Activated naive CD4-positive, alpha-beta T cell treated with anti-CD3 and anti-CD28 coated beads, Interleukin-2, amount 10 ng/mL, durations not matched to agents 7 days and 5 days (primary cell): ENCODE measurements at regions not wholly inside any gene's neighbourhood (a gene's known extent, or its start where the extent isn't known, plus 50 kb on each side); places are given as distances from the start of the nearest gene placed in this dataset.
A peak's percentile ranks its signal among the peaks of the same experiment; 100 is the strongest.

Experiments used
- CTCF ChIA-PET: fragments of 350-600 bp; sonication (Branson Sonifier 250); formaldehyde crosslinking; loops from one replicate; lab custom pipeline; 2021; ENCODE audit warnings: antibody characterized with exemption; lab: Charles Lee
- DNase-seq: peaks from one replicate; pipeline ENCODE4 v3.0.0-alpha.2; 2020
- H3K27ac Mint-ChIP-seq: one replicate; pipeline ENCODE4 v1.8.0; 2021; ENCODE audit warnings: mild to moderate bottlenecking, moderate library complexity, mixed read lengths
- H3K27me3 Mint-ChIP-seq: one replicate; pipeline ENCODE4 v1.8.0; 2021; ENCODE audit warnings: mild to moderate bottlenecking, mixed read lengths
- H3K36me3 Mint-ChIP-seq: one replicate; pipeline ENCODE4 v1.8.0; 2021; ENCODE audit warnings: mixed read lengths
- H3K4me1 Mint-ChIP-seq: one replicate; pipeline ENCODE4 v1.8.0; 2021; ENCODE audit warnings: mixed read lengths
- H3K4me3 Mint-ChIP-seq: one replicate; pipeline ENCODE4 v1.8.0; 2021; ENCODE audit warnings: mild to moderate bottlenecking, moderate library complexity, mixed read lengths
- H3K9me3 Mint-ChIP-seq: one replicate; pipeline ENCODE4 v1.8.0; 2021; ENCODE audit warnings: mixed read lengths

DNA sequence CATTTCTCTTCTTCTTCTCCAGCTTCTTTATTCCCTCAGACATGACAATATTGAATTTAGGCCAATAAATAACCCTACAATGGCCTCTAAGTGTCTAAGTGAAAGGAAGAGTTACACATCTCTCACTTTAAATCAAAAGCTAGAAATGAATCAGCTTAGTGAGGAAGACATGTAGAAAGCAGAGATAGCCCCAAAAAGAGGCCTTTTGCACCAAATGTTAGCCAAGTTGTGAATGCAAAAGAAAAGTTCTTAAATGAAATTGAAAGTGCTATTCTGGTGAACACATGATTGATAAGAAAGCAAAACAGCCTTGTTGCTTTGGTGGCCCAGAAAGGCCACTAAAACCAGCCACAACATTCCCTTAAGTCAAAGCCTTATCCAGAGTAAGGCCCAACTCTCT, 146.2 kb upstream of the HHIP start:
- Mint-ChIP-seq H3K27ac (no peak overlapping the region), H3K4me1 (no peaks in the 10 kb centered on the region)

DNA sequence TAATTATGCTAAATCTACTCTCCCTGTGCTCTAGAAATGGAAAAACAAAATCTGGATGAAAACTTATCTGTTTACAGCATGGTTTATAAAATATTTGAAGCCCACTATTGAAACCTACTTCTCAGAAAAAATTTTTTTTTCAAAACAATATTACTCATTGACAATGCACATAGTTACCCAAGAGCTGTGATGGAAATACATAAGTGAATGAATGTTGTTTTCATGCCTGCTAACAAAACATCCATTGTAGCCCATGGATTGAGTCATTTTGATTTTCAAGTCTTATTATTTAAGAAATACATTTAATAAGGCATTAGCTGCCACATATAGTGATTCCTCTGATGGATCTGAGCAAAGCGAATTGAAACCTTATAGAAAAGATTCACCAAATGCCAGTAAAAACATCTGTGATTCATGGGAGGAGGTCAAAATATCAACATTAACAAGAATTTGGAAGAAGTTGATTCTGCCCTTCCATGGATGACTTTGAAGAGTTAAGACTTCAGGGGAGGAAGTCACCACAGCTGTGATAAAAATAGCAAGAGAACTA, 144.7 kb upstream of the HHIP start:
- Mint-ChIP-seq H3K27ac (no peak overlapping the region), H3K36me3 (no peaks in the 10 kb centered on the region), H3K9me3 (no peaks in the 10 kb centered on the region), H3K27me3 (no peaks in the 10 kb centered on the region), H3K4me3 (no peak overlapping the region), H3K4me1 (no peaks in the 10 kb centered on the region)
- CTCF ChIA-PET: no interaction called here
- no peak for DNase-seq

More for the DNA sequence above, 146.2 kb upstream of the HHIP start:
- DNase-seq: no peak
- Mint-ChIP-seq H3K36me3 (no peaks in the 10 kb centered on the region), H3K9me3 (no peaks in the 10 kb centered on the region), H3K27me3 (no peaks in the 10 kb centered on the region), H3K4me3 (no peak overlapping the region)
- CTCF ChIA-PET: no interaction called here

DNA sequence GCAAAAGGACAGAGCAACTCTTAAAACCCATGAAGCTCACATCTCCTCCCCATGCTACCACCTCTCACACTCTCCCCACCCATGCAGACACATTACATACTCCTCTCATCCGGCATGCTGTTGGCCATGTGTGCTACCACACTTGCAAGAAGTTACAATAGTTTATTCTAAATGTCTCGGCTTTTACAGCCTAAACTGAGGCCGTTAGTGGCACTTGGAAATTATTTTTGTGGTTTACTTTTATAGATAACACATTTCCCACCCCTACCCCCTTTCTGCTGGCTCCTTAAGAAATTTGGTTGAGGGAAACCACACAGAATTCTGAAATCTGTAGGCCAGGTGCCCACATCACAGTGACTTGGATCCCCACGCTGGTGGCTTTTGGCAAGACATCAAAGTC, 141.1 kb upstream of the HHIP start:
- CTCF ChIA-PET: no interaction called here
- no peak for DNase-seq
- no peaks in the 10 kb centered on the region for H3K36me3 Mint-ChIP-seq
- no peaks in the 10 kb centered on the region for H3K9me3 Mint-ChIP-seq
- no peak overlapping the region for H3K4me3 Mint-ChIP-seq
- H3K27ac Mint-ChIP-seq: no peak overlapping the region
- no peaks in the 10 kb centered on the region for H3K4me1 Mint-ChIP-seq
- H3K27me3 Mint-ChIP-seq: no peaks in the 10 kb centered on the region

DNA sequence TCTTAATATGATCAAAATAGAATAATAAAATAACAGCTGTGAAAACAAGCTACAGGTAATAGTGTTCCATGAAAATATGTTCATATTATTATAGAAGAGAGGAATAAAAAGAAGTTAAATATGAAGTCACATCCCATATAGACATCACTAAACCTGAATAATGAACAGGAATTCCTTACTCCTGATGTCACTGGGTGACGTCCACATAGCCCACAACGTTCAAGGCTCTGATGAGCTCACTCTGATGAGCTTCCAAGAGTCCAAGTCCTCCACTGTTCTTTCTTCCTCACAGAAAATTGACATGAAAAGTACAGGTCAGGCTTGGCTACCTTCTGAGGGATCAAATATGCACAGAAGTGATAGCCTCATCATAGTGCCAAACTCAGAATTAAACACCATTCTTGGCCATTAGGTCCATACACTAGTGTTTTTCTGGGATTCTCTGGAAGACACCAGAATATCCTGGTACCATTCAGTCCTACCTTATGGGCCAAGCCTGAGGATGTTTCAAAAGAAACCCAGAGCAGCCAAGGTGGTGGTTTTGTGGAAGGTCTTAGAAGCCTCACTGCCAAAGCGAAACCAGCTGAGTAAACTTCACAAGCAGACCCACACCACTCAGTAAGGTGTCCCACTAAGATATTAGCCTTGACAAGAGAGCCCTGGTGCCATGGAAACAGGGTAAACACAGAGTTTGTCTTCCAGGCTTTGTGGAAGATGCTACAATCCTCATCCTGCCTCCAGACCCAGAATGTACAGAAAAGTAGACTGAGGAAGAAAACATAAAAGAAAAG, 138.4 kb upstream of the HHIP start:
- no peak overlapping the region for H3K27ac Mint-ChIP-seq
- CTCF ChIA-PET: no interaction called here
- H3K4me3 Mint-ChIP-seq: no peak overlapping the region
- H3K4me1 Mint-ChIP-seq: no peaks in the 10 kb centered on the region
- no peaks in the 10 kb centered on the region for H3K9me3 Mint-ChIP-seq
- no peaks in the 10 kb centered on the region for H3K36me3 Mint-ChIP-seq
- no peaks in the 10 kb centered on the region for H3K27me3 Mint-ChIP-seq
- DNase-seq: no peak

DNA sequence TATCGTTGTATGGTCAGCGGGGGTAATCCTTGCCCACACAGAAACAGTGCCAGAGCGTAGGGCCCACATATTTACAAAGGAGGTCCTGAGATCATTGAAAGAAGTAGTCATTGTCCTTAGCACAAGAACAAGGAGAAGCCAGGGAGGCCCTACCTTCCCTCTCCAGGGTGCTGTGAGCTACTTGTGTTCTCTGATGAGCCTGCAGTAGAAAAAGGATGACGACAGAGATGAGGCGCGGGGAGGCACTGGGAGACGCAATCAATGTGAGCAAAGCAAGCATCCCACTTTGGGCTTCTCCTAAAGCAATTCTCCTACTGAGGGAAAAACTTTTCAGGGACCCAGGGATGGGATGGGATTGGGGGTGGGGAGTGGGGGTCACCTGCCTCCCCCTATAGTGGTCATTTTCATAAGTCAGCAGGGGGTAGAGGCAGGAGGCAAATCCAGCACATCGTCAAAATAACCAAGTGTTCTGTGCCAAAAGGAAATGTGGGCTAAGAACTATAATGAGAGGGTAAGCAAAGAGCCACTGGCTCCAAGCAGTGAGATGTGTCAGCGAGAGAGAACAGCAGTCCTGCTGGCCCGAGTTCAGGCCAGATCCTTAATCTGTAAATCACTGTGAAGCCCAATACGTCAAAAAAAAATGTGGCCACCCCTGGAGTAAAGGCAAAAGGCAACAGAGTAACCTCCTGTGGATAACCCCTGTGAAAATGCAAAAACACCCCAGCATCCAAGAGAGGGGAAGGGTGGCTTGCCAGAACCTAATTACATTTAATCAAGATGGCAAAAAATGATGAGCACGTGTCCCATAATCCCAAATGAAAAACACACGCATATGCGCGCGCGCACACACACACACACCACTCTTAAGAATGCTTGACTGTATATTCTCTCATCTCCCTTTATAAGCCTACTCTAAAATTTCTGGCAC, 136.6 kb upstream of the HHIP start:
- H3K27me3 Mint-ChIP-seq: no peaks in the 10 kb centered on the region
- CTCF ChIA-PET: no interaction called here

DNA sequence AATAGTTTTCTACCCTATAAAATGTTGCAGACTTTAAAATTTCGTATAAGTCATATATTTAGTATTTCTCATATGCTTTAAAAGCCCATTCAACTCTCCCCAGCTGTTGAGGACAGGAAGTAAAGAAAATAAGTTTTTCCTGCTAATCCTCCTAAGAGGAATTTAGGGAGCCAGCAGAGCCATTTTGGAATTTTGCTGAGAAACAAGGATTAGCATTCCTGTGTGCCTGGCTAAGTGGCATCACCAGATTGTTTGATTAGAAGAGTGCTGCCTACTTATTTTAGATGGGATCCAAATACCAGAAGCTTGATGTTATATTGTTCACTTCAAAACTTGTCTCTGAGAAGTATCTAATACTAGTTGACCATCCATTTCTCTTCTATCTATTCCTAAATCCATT, 131.2 kb upstream of the HHIP start:
- no peaks in the 10 kb centered on the region for H3K4me1 Mint-ChIP-seq
- H3K27me3 Mint-ChIP-seq: no peaks in the 10 kb centered on the region
- DNase-seq: no peak
- CTCF ChIA-PET: no interaction called here
- H3K4me3 Mint-ChIP-seq: no peak overlapping the region
- peaks cover 2% of the 10 kb centered on the region for H3K9me3 Mint-ChIP-seq
- H3K36me3 Mint-ChIP-seq: no peaks in the 10 kb centered on the region
- H3K27ac Mint-ChIP-seq: no peak overlapping the region

More for the DNA sequence above, 136.6 kb upstream of the HHIP start:
- Mint-ChIP-seq H3K36me3 (no peaks in the 10 kb centered on the region), H3K4me1 (no peaks in the 10 kb centered on the region), H3K9me3 (peaks cover 2% of the 10 kb centered on the region), H3K4me3 (no peak overlapping the region), H3K27ac (no peak overlapping the region)
- DNase-seq: no peak

DNA sequence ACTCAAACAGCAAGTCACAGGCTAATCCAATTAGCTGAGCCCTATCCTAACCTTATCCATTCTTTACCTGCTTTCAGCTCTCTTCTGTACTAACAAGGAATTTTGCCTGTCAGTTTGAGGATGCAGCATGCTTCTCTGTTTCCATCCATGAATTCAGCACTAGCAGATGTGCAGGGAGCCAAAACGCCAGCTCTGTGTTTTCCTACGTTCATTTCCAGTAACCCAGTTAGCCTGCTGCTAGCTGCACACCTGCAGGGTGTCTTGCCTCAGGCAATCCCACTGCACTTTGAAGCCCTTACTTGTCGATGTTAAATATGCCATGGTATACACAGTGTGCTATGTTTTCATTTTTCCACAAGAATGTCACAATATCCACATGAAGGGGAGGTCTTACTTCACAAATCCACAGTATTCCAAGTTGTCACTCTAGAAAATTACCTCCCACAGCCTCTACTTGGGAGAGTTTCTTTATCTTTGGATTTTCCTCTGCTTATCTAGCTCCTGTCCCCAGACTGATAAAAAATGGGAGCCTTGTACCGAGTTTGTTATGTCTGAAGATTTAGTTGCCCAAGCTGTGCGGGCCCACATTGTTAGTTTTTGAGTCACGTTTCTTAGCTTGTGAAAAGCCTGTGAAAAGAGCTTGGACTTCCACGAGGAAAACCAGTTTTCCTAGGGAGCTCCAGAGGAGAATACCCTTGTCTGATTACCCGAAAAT, 127.6 kb upstream of the HHIP start:
- CTCF ChIA-PET: no interaction called here
- H3K4me1 Mint-ChIP-seq: no peaks in the 10 kb centered on the region
- no peak overlapping the region for H3K27ac Mint-ChIP-seq
- H3K27me3 Mint-ChIP-seq: no peaks in the 10 kb centered on the region
- H3K9me3 Mint-ChIP-seq: no peaks in the 10 kb centered on the region
- DNase-seq: no peak
- no peak overlapping the region for H3K4me3 Mint-ChIP-seq
- no peaks in the 10 kb centered on the region for H3K36me3 Mint-ChIP-seq

DNA sequence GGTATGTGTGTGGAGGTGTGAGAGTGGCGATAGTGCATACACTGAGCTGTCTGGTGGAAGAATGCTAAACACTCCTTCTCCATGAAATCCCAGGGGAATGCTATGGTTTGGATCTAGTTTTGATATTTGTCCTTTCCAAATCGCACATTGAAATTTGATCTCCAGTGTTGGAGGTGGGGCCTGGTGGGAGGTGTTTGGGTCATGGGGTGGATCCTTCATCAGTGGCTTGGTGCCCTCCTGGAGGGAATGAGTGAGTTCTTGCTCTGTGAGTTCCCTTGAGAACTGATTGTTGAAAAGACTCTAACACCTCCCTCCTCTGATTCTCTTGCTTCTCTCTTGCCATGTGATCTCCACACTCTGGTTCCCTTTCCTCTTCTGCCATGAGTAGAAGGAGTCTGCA, 114.1 kb upstream of the HHIP start:
- CTCF ChIA-PET: no interaction called here
- Mint-ChIP-seq H3K9me3 (peaks cover 3% of the 10 kb centered on the region), H3K36me3 (no peaks in the 10 kb centered on the region), H3K27me3 (no peaks in the 10 kb centered on the region), H3K27ac (no peak overlapping the region), H3K4me1 (no peaks in the 10 kb centered on the region), H3K4me3 (no peak overlapping the region)
- DNase-seq: no peak

DNA sequence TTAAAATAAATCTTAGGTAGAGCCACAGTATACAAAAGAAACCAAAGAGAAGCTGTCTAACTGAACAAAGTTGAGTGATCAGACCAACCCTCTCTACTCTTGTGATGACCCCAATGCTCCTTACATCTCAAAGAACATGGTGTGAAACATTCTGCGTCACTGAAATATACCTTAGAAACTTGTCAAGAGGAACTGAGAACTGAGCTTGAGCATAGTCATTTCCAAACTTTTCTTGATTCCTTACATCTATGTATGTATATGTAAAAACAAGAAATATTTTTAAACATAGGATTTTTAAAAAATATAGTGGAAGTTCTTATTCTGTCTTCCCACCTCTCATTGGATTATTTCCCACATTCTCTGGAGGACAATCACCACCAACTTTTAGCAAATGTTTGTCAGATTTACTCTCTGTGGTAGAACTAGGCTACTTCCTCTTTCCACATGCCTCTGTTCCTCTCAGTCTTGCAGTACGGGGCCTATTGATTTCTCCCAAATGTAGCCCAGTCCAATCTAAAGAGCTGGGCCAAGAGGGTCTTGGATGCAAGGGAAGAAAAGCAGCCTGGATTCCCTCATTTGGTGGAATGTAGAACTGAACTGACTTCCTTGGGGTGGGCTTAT, 98.2 kb upstream of the HHIP start:
- no peak overlapping the region for H3K4me3 Mint-ChIP-seq
- no peak for DNase-seq
- no peaks in the 10 kb centered on the region for H3K4me1 Mint-ChIP-seq
- H3K36me3 Mint-ChIP-seq: no peaks in the 10 kb centered on the region
- CTCF ChIA-PET: no interaction called here
- H3K9me3 Mint-ChIP-seq: no peaks in the 10 kb centered on the region
- H3K27me3 Mint-ChIP-seq: no peaks in the 10 kb centered on the region
- H3K27ac Mint-ChIP-seq: no peak overlapping the region

DNA sequence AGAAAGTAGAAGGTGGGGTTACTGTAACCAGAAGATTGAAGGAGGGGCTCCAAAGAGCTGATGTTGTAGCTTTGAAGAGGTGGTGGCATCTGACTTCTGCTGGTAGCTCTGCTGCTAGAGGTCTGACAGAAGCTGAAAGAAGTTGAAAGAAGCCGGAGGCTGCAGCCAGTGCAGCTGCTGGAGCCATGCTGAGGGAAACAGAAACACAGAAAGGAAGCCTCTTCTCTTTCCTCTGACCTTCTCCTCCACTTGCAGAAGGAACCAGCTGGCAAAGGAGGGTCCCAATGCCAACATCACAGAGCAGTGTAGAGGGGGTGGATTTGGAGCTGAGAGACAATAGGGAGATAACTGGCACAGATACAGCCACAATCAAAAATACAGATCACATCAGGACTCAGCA, 89.3 kb upstream of the HHIP start:
- Mint-ChIP-seq H3K4me1 (no peaks in the 10 kb centered on the region), H3K9me3 (no peaks in the 10 kb centered on the region), H3K4me3 (no peak overlapping the region), H3K27ac (no peak overlapping the region), H3K27me3 (no peaks in the 10 kb centered on the region), H3K36me3 (no peaks in the 10 kb centered on the region)
- DNase-seq: no peak
- CTCF ChIA-PET: no interaction called here

DNA sequence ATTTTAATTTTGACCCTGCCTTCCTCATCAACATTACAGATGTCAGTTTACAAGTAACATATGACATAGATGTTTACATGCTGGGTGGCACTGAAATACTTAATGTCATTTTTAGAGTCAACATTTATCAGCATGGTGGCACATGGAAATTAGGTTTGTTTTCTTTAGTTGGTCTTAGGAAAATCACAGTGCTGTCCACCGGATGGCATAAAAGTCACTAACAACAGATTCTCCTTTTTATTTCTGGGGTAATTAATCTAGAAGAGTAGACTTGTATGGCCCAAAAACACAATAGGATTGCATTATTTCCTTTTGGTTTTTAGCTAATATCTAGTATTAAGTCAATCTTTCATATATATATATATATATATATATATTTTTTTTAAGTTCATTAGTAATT, 88.6 kb upstream of the HHIP start:
- Mint-ChIP-seq H3K27ac (no peak overlapping the region), H3K9me3 (no peaks in the 10 kb centered on the region), H3K27me3 (peaks cover 2% of the 10 kb centered on the region), H3K36me3 (no peaks in the 10 kb centered on the region), H3K4me3 (no peak overlapping the region), H3K4me1 (no peaks in the 10 kb centered on the region)
- DNase-seq: no peak
- CTCF ChIA-PET: no interaction called here

DNA sequence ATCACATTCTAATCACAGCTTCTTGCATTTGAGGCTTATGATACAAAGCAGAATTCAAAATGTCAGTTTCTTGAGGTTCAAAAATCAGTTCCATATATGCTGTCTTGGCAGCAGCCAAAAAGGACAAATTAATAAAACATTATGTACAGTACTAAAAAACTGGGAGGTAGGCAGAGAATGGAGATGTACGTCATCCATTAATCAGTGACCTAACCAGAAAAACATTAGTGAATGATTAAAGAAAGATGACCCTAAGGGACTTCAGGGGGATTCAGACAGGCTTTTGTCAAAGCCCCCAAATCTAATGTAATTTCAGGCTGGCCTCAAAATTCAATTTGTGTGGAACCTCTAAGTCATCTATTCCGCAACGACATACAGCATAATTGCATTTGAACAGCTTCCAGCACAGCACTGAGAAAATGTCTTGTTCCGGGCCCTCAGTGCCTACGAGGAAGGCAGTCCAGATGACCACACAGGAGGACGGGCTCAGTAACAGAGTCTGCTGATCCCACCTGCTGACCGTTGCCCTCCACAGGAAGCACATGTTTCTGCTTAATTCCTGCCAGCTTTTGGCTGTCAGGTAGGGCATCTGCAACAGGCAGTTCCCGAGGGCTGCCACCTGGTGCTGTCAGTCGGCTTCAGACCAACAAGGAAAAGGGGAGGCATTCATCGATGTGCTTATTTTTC, 83.8 kb upstream of the HHIP start:
- CTCF ChIA-PET: no interaction called here
- DNase-seq: no peak
- Mint-ChIP-seq H3K36me3 (no peaks in the 10 kb centered on the region), H3K4me3 (no peak overlapping the region), H3K27me3 (peaks cover 4% of the 10 kb centered on the region), H3K4me1 (no peaks in the 10 kb centered on the region), H3K9me3 (no peaks in the 10 kb centered on the region), H3K27ac (peak overlapping the region; percentile 37)

DNA sequence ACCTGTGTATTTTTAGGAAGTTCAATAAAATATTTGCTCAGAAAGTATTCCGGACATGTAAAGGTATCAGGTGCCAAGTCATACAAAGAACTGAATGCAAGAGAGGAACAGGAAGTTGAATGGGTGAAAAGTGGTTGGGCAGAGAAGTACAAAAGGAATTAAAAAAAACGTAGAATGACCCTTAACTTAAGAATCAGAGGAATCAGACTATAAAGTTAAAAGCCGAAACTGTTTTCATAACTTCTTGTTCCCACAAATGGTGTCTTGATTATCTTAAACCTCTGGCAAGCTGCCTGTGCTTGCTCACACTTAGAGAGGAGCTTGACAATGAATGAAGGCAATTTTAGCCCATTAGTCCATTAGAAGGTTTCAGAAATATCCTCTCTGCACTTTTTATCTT, 81.6 kb upstream of the HHIP start:
- Mint-ChIP-seq H3K36me3 (no peaks in the 10 kb centered on the region), H3K9me3 (no peaks in the 10 kb centered on the region), H3K27ac (no peak overlapping the region), H3K4me1 (no peaks in the 10 kb centered on the region), H3K27me3 (peaks cover 4% of the 10 kb centered on the region), H3K4me3 (no peak overlapping the region)
- DNase-seq: no peak
- CTCF ChIA-PET: no interaction called here
